Activated T-helper 1 cell treated with anti-CD3 and anti-CD28 coated beads, Interleukin-12 subunit alpha, Interleukin-12 subunit beta, Interleukin-2, Interleukin-4 antibody, amounts not matched to agents 30 ng/mL and 10 ng/mL and 1 ng/mL, durations not matched to agents 14 hours and 24 hours and 36 hours (primary cell): ENCODE measurements at regions not wholly inside any gene's neighbourhood (a gene's known extent, or its start where the extent isn't known, plus 50 kb on each side); places are given as distances from the start of the nearest gene placed in this dataset.

Experiments used
- DNase-seq: peaks from one replicate; pipeline ENCODE4 v3.0.0; 2021; ENCODE audit warnings: low spot score
- H3K27ac Mint-ChIP-seq: one replicate; pipeline ENCODE4 v1.8.0; 2021; ENCODE audit warnings: mild to moderate bottlenecking, mixed read lengths
- H3K27me3 Mint-ChIP-seq: one replicate; pipeline ENCODE4 v1.8.0; 2022; ENCODE audit warnings: mild to moderate bottlenecking, moderate library complexity, mixed read lengths; ENCODE audit not compliant: insufficient read depth
- H3K36me3 Mint-ChIP-seq: one replicate; pipeline ENCODE4 v1.8.0; 2021; ENCODE audit warnings: low read depth, mixed read lengths
- H3K4me1 Mint-ChIP-seq: one replicate; pipeline ENCODE4 v1.8.0; 2021; ENCODE audit warnings: low read depth, mixed read lengths
- H3K4me3 Mint-ChIP-seq: one replicate; pipeline ENCODE4 v1.8.0; 2021; ENCODE audit warnings: mild to moderate bottlenecking, moderate library complexity, mixed read lengths
- H3K9me3 Mint-ChIP-seq: one replicate; pipeline ENCODE4 v1.8.0; 2021; ENCODE audit warnings: mixed read lengths
- intact Hi-C: fragments of 100-400 bp; cut with micrococcal nuclease; formaldehyde crosslinking; loops from one replicate; pipeline ENCODE4 v1.15.1; 2024

DNA sequence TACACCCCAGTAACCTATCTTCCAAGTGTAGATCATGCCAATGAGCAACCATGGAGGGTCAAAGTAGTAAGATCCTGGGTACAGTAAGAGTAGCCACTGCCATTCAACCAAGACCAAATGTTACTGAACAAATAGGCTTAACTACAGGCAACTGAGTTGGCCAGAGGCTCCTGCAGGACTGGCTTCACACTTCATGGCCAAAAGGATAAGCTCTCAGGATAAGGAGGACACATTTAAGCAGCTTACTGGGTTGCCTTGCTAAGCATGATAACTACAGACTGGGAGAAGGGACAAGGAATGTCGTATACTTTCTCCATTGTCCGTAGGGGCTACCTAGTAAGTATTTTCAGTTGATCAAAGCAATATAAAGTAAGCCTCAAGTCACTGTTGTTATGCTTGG, 174.7 kb downstream of the INO80D start:
- DNase-seq = no peak
- no peaks in the 10 kb centered on the region for H3K36me3 Mint-ChIP-seq
- H3K27me3 Mint-ChIP-seq = peaks cover 7% of the 10 kb centered on the region
- H3K4me1 Mint-ChIP-seq = no peaks in the 10 kb centered on the region
- intact Hi-C loops = no loop called here
- no peak overlapping the region for H3K27ac Mint-ChIP-seq
- H3K4me3 Mint-ChIP-seq = no peak overlapping the region
- H3K9me3 Mint-ChIP-seq = no peaks in the 10 kb centered on the region

DNA sequence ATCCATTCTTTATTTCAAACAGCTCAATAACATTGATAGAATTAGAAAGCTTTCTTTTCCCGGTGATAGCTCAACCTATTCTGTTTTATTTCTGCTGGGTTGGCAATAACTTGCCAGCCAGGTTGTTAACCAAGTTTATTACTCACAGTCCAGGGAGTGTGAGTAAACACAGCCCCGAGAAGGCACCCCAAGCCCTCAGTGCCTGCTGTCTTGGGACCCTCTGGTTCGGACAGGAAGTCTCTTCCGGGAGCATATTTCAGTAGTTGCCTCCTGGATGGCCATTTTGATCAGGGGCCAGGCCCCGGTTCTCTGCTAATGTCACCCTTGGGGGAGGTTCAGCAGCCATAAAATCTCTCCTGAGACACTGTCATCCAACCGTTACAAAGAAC, 176.8 kb downstream of the INO80D start:
- Mint-ChIP-seq H3K27ac (no peak overlapping the region), H3K4me3 (no peak overlapping the region), H3K9me3 (no peaks in the 10 kb centered on the region), H3K27me3 (peaks cover 7% of the 10 kb centered on the region), H3K36me3 (no peaks in the 10 kb centered on the region), H3K4me1 (no peaks in the 10 kb centered on the region)
- intact Hi-C loops = no loop called here
- no peak for DNase-seq

DNA sequence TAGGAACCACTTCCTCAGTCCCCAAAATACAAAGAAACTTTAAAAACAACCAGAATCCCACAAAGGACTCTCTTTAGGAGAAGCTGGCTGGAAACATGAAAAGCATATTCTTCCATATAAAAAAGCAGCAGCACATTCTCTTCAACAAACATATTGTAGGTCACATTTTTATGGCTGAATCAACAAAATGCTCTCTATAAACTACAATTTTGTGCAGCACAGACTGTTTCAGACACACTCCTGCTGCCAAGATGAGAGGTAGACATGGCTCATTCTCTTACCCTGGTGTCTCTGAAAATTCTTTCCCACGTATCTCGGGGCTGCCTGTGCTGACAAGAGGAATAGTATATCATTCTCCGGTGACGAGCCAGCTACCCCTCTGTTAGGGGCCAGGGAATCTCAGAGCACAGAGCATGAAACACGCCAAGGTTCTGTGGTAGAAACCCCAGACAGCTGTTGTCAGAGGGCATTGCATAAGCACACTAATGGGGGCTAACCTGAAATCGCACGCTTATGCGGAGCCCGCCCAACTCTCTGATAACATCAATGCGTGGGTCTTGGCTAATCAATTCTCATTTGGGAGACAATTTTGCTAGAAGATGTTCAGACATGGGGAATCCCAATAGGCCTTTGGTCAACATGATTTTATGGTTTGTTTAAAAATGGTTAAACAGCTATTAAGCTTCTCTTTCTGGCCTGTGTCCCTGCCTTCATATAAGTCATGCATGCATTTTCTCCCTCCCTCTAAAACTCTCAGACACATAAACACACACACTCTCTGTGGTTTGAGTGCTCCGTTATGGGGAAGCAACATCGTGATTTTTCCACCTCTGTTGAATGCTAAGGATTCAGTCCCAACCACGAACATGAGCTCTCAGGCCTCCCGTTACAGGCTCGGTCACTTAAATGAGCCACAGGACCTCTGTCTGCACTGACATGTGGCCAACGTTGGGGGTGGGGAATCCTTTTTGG, 177.5 kb downstream of the INO80D start:
- DNase-seq = no peak
- intact Hi-C loops = no loop called here
- no peak overlapping the region for H3K4me3 Mint-ChIP-seq
- H3K36me3 Mint-ChIP-seq = no peaks in the 10 kb centered on the region
- no peak overlapping the region for H3K27ac Mint-ChIP-seq
- H3K27me3 Mint-ChIP-seq = peaks cover 5% of the 10 kb centered on the region
- H3K9me3 Mint-ChIP-seq = no peaks in the 10 kb centered on the region
- H3K4me1 Mint-ChIP-seq = no peaks in the 10 kb centered on the region

DNA sequence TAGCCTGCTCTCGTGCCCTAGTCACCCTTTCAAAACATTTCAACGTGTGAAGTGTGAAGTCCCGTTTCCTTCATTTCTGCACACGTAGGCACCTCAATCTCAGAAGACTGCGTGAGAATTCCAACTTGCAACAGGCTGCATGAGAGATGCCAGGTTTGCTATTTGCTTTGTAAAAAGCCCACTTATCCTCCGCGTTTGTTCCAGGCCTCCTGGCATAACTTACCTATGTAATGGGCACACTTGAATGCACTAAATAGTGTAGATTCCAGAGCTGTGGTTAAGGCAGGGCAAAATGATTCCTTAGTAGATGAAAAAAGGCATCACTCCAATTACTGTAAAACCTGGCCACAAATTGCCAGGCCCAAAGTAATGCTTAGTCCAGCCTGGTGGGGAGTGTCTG, 179.6 kb downstream of the INO80D start:
- intact Hi-C loops = no loop called here
- Mint-ChIP-seq H3K36me3 (no peaks in the 10 kb centered on the region), H3K27me3 (peaks cover 5% of the 10 kb centered on the region), H3K9me3 (no peaks in the 10 kb centered on the region), H3K27ac (no peak overlapping the region), H3K4me1 (no peaks in the 10 kb centered on the region), H3K4me3 (no peak overlapping the region)
- DNase-seq = no peak

DNA sequence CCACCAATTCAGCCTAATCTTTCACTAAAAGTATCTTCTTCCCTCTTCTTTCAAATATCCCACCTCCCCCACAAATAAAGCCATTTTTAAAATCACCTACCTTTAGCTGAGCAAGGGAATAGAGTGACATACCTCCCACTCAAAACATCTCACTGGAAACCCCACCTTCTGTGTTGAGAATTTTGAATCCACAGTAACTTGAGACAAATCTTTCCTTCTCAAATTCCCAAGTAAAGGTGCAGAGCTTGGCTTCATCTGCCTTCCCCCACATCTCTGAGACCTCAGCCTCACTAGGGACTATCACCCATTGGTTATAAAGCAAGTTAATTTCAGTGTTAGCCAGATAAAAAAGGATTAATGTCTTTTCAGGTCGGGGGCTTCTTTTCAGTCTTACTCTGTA, 180.4 kb downstream of the INO80D start:
- intact Hi-C loops = no loop called here
- H3K27me3 Mint-ChIP-seq = peaks cover 5% of the 10 kb centered on the region
- H3K27ac Mint-ChIP-seq = no peak overlapping the region
- H3K9me3 Mint-ChIP-seq = no peaks in the 10 kb centered on the region
- no peak for DNase-seq
- no peaks in the 10 kb centered on the region for H3K4me1 Mint-ChIP-seq
- no peak overlapping the region for H3K4me3 Mint-ChIP-seq
- H3K36me3 Mint-ChIP-seq = no peaks in the 10 kb centered on the region

DNA sequence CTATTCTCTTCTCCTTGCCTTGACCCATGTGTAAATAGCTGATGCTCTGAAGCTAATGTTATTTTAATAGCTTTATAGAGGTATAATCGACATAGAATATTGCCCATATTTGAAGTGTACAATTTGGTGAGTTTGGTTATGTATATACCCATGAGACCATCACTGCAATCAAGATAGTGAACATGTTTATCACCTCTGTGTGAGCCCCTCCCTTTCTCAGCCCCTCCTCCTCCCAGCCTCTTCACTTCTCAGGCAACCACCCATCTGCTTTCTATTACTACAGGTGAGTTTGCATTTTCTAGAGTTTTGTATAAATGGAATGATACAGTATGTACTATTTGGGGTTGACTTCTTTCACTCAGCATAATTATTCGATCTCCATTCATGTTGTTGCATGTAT, 181.1 kb downstream of the INO80D start:
- DNase-seq = no peak
- no peak overlapping the region for H3K4me3 Mint-ChIP-seq
- no peaks in the 10 kb centered on the region for H3K4me1 Mint-ChIP-seq
- intact Hi-C loops = no loop called here
- H3K27me3 Mint-ChIP-seq = peaks cover 5% of the 10 kb centered on the region
- no peak overlapping the region for H3K27ac Mint-ChIP-seq
- no peaks in the 10 kb centered on the region for H3K36me3 Mint-ChIP-seq
- H3K9me3 Mint-ChIP-seq = no peaks in the 10 kb centered on the region

DNA sequence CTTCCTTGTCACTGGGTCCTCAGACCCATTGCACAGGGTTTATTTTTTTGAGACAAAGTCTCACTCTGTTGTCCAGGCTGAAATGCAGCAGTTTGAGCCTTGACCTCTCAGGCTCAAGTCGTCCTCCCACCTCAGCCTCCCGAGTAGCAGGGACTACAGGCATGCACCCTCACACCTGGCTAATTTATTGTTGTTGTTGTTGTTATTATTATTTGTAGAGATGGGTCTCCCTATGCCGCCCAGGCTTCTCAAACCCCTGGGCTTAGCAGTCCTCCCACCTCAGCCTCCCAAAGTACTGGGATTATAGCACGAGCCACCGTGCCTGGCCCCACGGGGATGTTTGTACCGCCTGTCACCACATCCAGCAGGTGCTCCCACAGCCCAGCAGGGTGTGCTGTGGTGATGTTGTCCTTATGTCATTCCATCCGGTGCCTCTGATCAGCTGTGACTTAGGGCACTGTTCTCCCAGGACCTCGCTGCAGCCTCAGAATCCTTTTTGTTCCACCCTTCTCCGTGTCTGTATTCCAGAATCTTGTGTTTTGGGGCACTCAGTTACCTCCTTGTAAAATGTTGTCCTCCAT, 182.3 kb downstream of the INO80D start:
- H3K36me3 Mint-ChIP-seq = no peaks in the 10 kb centered on the region
- H3K4me1 Mint-ChIP-seq = no peaks in the 10 kb centered on the region
- no peak overlapping the region for H3K27ac Mint-ChIP-seq
- peaks cover 5% of the 10 kb centered on the region for H3K27me3 Mint-ChIP-seq
- no peak overlapping the region for H3K4me3 Mint-ChIP-seq
- DNase-seq = no peak
- intact Hi-C loops = no loop called here
- peaks cover 5% of the 10 kb centered on the region for H3K9me3 Mint-ChIP-seq

DNA sequence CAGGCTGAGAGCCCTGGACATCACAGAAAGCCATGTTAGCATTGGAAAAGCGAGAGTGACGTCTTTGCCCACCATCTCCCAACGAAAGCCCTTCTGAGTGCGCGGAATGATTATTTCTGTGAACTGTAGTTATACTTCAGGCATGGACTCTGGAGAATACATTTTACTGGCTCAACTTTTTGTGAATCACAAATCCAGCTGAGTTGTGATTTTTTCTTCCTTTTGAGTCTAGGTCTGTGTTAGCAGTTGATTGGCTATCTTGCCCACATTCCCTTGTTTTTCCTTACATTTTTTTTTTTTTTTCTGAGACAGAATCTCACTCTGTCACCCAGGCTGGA, 183.1 kb downstream of the INO80D start:
- no peaks in the 10 kb centered on the region for H3K4me1 Mint-ChIP-seq
- peaks cover 5% of the 10 kb centered on the region for H3K27me3 Mint-ChIP-seq
- H3K4me3 Mint-ChIP-seq = no peak overlapping the region
- peaks cover 5% of the 10 kb centered on the region for H3K9me3 Mint-ChIP-seq
- H3K36me3 Mint-ChIP-seq = no peaks in the 10 kb centered on the region
- no peak overlapping the region for H3K27ac Mint-ChIP-seq
- intact Hi-C loops = no loop called here
- no peak for DNase-seq

DNA sequence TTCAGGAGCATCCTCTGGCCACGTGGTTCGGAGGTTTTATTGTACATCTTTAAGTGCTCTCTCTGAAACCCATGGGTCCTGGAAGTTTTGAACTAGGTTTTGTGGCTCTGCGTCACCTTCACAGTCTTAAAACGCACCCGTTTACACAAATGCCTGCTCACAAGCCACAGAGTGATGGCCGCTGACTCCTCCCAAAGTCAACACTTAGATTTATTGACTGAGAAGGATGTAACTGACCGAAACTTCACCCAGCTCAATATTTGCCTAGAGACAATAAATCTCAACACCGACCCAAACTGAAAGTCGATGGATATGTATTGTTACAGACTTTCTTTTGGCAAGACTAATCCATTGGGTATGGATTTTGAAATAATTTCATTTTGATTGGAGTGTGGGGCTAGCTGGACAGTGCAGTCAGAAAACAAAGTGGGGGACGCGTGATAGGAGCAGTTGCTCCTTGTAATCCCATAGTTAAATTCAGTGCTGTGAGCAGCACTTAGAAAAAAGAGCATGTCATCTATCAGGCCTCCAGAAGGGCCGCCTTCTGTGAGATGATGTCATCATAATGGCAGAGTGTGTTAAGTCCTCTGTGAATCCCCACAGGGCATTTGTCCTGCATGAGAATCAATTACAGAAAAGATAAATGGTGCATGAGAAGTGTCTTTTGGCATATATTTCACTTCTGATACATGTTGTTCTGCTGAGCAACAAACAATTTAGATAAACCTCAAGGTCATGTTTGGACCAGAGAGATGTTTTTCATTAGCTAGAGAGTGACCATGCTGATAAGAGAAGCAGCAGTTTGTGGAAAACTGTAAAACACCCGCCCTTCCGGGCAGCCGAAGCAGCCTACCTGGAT, 183.7 kb downstream of the INO80D start:
- Mint-ChIP-seq H3K27me3 (peaks cover 5% of the 10 kb centered on the region), H3K9me3 (peaks cover 5% of the 10 kb centered on the region), H3K4me1 (no peaks in the 10 kb centered on the region), H3K4me3 (no peak overlapping the region), H3K27ac (no peak overlapping the region), H3K36me3 (no peaks in the 10 kb centered on the region)
- intact Hi-C loops = no loop called here
- no peak for DNase-seq

DNA sequence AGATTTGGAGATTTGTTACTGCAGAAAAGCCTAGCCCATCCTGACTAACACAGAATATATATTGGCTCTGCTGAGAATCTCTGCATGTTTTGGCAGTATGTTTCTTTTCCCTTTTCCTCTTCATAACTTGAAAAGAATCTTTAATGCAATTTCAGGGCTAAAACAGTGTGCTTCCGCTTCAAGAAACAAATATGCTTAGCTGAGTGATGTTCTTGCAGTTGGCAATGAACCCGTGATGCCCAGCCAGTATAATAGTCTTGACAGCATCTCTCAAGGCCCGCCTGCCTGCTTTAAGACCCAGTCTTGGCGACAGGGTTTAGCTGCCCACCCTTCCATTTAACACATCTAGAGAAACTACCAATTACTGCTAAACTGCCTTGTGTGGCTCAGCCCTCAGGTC, 184.5 kb downstream of the INO80D start:
- H3K4me1 Mint-ChIP-seq = no peaks in the 10 kb centered on the region
- peaks cover 5% of the 10 kb centered on the region for H3K9me3 Mint-ChIP-seq

DNA sequence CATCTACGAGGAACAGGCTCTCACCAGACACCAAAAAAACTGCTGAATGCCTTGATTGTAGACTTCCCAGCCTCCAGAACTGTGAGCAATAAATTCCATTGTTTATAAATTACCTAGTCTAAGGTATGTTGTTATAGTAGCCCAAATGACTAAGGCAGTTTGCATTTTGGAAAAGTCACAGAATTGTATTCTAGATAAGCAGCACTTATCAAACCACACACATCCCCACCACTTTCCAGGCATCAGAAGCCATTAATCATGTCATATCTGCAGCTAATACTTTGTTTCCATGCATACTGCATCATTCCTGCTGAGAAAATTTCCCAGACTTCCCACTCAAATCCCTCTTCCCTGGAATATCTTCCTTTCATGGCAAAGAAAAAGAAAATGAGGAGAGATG, 187.2 kb downstream of the INO80D start:
- Mint-ChIP-seq H3K9me3 (peaks cover 5% of the 10 kb centered on the region), H3K4me1 (no peaks in the 10 kb centered on the region), H3K27me3 (peaks cover 1% of the 10 kb centered on the region), H3K27ac (no peak overlapping the region), H3K4me3 (no peak overlapping the region), H3K36me3 (no peaks in the 10 kb centered on the region)
- intact Hi-C loops = no loop called here
- DNase-seq = no peak

More for the DNA sequence above, 184.5 kb downstream of the INO80D start:
- peaks cover 5% of the 10 kb centered on the region for H3K27me3 Mint-ChIP-seq
- no peak overlapping the region for H3K4me3 Mint-ChIP-seq
- no peak for DNase-seq
- intact Hi-C loops = no loop called here
- no peaks in the 10 kb centered on the region for H3K36me3 Mint-ChIP-seq
- H3K27ac Mint-ChIP-seq = no peak overlapping the region

DNA sequence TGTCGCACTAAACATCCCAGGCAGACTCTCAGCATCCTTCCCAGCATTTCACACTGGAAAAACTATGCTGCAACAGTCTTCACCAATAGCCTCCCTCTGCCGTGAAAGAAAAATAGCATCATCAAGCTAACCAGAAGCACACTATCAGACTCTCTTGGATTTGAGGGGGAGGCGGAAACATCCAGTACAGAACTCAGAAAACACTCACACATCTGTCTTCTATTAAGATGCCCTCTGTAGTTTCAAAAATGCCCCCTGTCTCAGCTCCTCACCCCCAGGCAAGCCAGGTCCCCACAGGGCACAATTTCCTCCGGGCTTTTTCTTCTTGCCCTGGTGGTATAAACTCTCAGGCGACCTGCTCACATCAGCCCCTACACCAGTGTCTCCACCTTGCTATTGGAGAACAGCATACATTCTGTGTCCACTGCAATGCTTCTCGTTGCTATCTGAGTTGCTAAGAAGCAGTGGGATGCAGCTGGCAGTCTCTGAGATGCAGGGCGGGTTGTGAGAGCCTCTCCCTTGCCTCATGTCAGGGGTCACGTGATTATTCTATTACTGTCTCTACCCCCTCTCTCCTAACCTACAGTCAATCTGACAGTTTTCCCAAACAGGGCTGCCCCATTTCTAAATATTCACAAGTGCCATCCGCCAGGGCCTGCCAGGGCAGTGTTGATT, 189.9 kb downstream of the INO80D start:
- no peaks in the 10 kb centered on the region for H3K4me1 Mint-ChIP-seq
- intact Hi-C loops = no loop called here
- DNase-seq = no peak
- H3K4me3 Mint-ChIP-seq = no peak overlapping the region
- H3K27me3 Mint-ChIP-seq = peaks cover 5% of the 10 kb centered on the region
- peaks cover 5% of the 10 kb centered on the region for H3K9me3 Mint-ChIP-seq
- no peaks in the 10 kb centered on the region for H3K36me3 Mint-ChIP-seq
- H3K27ac Mint-ChIP-seq = no peak overlapping the region
